GM19452 (cell line): ENCODE measurements at regions not wholly inside any gene's neighbourhood (a gene's known extent, or its start where the extent isn't known, plus 50 kb on each side); places are given as distances from the start of the nearest gene placed in this dataset.
"Not testable (repeated sequence)": the region's sequence is repeated elsewhere in the genome, so short reads cannot be mapped to it uniquely, and the experiment has no call there.

Experiments used
- ATAC-seq: cut with Tn5 transposase; IDR thresholded peaks from one replicate; pipeline ENCODE4 v1.9.1; 2021; ENCODE audit not compliant: unreplicated experiment

DNA sequence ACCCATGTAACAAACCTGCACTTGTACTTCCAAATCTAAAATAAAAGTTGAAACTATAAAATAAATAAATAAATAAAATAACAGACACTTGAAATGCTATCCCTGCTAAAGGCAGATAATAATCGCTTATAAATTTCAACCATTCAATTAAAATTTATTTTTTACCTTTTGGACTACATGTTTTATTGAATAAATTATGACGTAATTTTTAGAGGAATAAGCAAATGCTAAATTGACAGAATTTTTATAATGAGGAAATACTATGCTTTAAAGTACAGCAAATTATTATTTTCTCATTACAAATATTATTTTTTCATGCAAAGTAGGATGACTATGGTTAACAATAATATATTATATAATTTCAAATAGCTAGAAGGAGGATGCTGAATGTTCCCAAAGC is 658.6 kb upstream of the LMO3 start:
- ATAC-seq: no peak

DNA sequence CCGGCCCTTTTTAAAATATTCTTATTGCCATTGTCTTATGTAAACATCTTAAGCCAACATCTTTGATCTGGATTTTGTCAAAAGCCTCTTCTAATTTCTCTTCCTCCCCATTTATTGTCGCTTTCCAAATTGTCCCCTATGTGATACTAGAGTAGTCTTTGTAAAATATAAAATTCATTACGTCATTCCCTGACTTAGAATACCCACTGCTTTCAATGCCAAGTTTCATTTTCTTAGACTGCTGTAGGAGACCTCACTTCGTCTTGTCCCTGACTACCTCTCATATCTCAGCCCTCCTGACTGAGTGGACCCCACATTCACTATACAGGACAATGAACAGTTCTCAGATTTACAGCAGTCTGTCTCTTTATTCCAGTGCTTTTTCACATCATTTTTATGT is 633.9 kb upstream of the LMO3 start:
- no peak for ATAC-seq

DNA sequence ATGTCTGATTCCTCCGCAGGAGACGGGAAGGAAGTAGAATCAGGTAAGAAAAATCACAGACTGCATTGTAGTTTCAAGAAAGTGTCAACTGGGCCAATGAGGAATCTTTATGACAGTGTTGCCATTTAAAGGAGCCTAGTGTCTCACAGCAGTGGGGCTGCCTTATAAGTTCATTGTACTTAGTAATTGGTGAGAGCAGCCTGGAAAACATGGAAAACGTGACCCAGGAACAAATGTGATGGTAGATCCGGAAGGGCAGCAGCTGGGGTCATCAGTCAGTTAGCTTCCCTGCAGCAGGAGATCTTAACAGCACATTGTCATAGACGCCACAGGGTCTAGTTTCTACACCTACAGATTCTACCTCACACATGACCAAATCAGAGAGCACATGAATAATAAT is 630.0 kb upstream of the LMO3 start:
- ATAC-seq: no peak

DNA sequence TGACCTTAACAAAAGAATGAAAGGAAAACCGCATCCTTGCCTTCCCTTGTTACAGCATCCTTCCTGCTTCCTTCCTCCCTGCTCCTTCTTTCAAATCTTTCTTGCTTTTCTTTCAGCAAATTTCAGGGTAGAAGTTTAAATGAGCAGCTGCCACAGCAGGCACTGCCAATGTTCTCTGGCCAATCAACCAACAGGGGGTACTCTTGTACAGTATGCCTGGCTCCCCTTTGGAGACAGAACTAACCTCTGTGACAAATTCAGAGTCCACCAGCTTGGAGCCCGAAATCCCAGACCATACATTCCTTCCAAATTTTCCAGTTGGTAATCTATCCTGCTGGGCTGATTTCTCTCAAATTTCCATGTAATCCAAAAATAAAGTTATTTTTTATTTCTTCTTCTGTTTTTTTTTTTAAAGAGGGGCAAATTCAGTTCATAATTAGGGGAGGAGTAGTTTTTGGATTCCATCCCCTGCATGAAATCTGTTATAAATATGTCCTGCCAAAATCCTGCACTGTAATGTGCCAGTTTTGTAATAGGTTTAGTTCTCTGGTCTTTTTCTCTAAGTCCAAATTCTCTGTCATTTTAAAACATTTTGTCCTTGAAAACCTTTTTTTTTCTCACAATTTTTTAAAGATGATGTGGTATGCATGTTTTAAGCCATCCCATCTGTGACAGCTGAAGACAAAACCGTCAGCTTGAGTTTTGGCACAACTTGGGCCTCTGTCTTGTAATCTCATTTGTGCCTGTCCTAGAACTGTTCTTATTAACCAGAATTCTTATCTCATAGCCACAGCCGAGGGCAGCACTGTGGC is 610.0 kb upstream of the LMO3 start:
- no peak for ATAC-seq

DNA sequence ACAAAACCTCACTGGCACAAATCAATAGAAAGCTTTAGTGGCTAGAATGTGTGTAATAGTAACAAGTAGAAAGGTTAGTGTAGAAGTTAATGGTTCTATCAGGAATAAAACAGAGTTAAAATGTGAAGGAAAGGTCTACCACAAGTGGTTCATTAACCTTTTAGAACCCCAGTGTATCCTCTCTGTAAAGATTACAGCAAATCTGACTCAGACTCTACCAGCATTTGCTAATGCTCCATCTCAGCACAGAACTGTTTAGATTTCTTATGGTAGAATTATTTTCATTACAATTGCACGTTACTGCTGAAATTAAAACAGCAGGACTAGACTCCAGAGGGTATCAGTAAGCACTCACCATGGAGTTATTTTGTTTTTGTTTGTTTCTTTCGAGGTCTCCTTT is 609.0 kb upstream of the LMO3 start:
- ATAC-seq: no peak

DNA sequence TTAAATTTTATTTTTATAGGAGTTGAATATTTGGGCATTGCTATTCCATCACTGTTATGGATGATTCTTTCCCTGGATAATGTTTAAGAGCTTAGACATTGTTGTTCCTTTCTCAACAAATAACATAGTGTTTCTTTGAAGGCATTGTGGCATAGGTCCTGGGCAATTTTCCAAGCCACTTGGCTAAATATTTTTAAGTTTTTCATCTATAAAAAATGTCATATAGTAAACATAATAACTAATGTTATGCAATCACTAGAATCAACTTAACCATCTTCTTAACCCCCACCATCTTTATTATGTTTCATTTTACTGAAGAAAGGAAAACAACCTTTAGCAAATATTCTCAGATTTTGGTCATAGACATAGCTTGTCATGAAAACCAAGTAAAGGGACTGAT is 600.6 kb upstream of the LMO3 start:
- no peak for ATAC-seq

DNA sequence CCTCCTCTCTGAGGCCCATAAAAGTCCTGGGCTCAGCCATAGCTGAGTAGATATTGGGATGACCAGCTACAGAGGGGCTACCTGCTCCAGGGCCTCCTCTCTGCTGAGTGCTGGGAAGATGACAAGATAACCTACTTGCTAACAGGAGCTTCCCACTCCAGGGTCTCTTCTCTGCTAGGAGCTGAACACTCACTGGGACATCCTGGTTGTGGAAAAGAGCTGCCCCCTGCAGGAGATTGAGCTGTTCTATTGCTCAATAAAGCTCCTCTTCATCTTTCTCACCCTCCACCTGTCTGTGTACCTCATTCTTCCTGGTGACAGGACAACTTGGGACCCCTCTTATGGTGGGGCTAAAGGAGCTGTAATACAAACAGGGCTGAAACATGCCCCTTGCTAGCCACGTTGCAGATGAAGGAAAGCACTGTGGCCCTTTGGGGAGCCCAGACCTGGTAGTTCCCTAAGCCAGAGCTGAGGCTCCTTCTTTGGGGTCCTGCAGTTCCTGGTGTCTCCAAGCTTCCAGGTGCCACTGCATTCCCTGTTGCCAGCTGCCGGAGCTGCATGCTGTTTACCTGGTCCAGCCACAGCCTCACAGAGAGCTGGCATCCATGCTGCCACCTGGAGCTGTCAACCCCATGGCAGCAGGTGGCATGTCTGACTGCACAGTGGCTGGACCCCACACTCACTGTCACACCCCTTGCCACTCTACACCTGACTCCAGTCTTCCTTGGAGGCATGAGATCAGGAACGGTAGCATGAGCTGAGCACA is 598.5 kb upstream of the LMO3 start:
- no peak for ATAC-seq

DNA sequence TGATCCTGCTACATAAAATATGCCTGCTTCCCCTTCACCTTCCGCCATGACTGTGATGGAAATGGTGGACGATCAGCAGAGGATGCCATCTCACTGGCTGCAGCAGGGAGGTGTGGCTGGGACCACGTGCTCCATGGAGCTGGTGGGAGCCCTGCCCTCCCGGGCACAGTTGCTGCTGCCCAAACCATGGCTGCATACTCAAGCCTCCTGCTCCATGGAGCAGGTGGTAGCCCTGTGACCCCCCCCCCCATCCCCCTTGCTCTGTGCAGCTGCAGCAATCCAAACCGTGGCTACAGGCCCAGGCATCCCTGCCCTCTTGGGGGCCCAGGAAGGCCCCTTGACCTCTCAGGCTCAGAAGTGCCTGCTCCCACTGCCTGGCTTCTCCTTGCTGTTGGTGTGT is 597.5 kb upstream of the LMO3 start:
- no peak for ATAC-seq

DNA sequence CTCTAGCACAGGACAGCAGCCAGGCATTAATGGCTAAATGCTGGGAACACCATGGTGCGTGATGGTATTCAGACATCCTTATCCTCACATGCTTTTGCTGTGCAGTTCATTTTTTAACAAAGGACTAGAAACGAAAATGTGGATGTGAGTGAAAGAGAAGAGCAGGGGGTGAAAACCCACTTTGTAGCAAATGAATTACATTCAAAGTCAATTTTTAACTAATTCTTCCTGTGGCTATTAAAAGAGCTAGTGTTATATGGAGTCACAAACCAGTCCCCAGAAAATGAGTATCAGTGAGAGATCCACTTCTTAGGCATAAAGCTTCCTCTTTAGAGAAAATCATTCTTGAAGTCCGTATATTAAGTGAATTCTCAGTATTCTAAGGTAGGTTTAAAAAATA is 592.0 kb upstream of the LMO3 start:
- no peak for ATAC-seq

DNA sequence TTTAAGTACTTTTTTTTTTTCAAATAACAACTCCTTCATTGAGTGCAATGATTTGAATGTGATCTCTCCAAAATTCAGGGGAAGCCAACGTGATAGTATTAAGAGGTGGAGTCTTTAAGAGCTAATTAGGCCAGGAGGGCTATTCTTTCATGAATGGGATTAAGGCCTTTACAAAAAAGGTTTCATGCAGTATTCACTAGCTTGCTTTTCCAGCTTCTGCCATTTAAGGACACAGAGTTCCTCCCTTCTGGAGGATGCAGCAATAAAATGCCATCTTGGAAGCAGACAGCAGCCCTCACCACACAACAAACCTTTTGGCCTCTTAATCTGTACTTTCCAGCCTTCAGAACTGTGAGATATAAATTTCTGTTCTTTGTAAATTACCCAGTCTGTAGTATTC is 586.8 kb upstream of the LMO3 start:
- no peak for ATAC-seq

DNA sequence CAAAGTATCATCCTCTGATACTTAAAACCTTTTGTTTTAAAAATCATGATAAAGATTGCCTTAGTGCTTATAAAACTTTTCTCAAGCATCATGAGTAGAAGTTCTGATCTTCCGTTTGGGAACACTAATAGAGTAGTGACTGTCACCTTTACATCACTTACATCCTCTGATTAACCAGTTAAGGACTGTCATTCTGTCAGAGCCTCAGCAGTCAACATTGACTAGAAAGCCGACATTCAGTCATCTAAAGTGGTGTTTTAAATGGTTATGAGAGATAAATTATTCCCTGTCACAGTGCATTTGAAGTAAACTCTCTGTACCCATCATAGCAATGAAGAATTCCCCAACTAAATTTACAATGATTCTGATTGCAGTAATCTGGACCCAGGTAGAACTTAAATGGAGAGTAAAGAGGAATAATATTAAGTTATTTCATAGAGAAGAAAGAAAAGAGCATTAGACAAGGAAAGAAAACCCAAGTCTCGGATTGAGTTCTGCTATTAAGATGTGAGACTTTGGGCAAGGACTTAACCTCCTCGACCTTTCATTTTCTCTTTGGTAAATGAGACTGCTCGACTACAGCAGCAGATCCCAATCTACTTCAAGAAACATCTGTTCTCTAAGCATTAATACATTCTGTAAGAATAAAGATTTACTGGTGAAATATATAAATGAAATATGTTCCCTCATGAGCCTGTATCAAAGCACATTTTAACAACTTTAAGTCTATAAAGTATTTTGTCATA is 563.9 kb upstream of the LMO3 start:
- no peak for ATAC-seq

DNA sequence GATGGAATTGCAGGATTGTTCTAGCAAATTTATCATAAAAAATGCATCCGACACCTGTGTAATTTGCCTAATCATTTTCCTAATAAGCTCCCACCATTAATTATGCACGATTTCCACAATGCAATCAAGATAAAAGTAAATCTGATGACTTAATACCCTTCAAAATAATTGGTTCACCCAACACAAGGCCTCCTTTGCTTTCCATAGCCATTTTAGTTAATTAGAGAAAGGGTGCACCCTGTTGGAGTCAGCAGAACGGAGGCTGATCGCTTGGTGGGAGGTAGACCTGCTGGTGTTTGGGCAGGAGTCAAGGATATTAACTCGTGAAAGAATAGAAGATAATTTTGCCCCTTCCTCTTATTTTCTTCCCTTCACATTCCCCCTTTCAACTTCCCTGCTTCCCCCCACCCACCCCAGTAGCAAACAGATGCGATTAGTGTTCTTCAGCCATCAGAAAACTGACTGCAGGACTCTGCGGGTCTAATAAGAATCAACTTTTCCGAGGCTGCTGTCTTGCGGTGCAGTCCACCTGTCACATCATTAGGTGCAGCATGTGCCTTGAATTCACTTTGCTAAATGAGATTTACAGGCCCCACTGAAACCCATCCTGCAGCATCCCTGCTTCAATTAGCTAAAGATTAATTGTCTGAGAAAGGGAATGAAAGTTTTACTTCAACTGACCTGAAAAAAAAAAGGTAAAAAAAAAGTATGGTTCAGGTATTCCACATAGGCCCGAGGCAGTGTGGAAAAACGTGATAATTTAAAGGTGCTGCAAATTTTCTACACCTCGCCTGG is 553.7 kb upstream of the LMO3 start:
- no peak for ATAC-seq

DNA sequence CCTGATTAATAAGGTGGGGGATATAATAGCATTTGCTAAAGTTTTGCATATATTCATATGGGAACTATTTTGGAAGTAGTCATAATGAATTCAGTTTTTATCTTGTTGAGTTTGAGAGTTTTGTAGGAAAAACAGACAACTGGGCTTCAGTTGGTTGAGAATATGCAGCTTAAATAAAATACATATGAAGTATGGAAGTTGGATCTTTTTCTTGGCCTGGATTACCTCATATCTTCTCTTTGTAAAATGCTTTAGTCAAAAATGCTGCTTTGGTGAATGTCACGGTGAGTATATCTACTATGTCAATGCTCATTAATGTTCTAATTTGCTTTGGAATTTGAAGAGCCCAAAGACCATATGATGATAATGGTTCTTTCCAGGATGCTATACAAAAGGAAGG is 552.2 kb upstream of the LMO3 start:
- no peak for ATAC-seq

DNA sequence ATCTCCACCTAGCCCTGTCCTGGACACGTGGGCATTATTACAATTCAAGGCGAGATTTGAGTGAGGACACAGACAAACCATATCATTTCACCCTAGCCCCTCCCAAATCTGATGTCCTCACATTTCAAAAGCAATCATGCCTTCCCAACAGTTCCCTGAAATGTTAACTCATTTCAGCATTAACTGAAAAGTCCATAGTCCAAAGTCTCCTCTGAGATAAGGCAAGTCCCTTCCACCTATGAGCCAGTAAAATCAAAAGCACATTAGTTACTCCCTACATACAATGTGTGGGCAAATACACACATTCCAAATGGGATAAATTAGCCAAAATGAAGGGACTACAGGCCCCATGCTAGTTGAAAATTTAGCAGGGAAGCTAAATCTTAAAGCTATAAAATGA is 546.0 kb upstream of the LMO3 start:
- ATAC-seq: no peak

DNA sequence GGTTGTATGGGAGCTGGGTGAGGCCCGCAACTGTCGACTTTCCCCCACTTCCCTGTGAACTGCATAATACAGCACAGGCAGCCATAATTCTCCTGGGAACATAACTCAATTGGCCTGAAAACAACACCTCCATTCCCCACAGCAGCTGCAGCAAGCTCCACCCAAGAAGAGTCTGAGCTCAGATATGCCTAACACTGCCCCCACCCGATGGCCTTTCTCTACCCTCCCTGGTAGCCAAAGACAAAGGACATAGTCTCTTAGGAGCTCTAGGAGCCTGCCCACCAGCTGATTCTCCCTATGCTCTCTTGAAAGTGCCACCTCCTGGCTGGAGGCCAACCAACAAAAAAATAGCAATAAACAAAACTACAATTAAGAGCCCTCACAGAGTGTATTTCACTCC is 542.7 kb upstream of the LMO3 start:
- ATAC-seq: no peak

DNA sequence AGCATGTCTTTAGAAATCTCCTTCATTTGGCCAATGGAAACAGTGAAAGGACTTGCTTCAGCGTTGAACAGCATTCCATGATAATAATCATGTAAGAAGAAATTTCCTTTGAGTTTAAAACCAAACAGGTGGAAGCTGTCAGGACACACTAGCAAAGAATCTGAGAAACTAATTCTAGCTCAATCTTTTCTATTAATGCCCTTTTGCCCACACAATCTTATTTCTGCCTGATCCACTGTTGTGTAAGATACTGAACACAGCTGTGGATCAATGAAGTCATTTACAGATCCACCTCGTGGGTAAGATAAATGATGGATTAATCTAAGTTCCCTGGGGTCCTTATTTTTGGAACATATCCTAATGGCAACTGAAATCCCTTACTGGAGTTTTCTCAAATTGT is 536.9 kb upstream of the LMO3 start:
- no peak for ATAC-seq

DNA sequence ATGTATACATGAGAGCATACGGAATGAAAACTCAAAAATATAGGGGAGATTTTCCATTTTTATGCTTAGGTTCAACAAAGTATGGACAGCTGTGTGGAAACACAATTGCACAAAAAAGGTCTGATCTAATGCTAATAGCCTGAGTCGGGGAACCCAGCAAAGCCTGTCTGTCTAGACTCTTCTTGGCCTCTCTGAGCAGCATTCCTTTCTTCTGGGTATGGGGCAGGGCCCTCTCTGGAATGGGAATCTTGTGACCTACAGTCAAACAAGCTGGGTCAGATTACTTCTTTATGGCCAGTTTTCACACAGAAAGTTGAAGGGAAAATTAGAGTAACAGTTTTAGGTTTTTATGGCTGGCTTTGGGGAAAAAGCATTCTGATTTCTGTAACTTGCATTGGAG is 534.0 kb upstream of the LMO3 start:
- ATAC-seq: no peak

DNA sequence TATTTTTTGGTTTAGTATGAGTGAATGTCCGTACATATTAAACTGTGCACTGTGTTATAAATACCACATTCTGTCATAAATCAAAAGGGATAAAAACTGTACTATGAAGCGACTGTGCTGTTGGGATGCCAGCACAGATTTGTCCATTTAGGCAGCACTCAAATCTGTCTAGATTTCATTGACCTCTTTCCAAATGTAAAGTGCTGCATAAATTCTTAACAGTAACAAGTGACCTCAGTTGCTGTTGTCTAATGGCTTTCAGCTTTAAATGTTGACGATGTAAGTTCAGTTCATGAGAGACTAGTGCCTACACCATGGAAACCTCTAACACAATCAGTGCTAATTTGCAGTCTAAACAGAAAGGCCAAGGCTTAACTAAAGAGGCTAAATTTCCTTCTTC is 531.4 kb upstream of the LMO3 start:
- no peak for ATAC-seq

DNA sequence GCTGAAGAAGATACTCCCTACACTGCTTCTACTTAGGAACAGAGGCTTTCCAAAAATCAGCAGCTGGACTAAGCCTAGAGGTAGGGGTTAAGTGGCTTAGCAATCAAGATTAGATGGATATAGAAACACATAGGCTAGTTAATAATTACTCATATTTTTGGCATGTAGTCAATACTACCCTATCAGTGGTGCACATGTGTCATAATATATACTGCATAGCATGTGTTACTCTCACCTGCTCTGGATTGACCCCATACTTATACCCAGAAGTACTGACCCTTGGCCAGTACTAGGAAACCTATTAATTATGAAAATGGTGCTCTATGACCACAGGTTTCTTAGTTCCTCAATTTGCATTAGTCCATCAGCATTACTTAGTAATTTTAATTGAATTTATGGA is 528.4 kb upstream of the LMO3 start:
- ATAC-seq: no peak

DNA sequence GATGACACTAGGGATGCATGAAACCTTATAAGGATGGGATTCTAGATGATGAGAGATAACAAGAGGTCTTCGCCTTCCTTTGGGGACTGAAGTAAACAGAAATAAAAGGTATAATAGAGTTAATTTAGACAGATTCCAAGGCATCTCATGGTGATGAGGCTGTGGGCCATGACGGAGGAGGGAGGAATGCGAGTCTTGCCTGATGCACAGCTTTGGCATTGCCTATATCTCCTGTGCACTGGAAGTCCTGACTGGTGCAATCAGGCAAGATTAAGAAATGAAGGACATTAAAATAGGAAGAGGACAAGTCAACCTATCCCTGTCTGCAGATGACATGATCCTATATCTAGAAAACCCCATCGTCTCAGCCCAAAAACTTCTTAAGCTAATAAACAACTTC is 526.4 kb upstream of the LMO3 start:
- no peak for ATAC-seq

DNA sequence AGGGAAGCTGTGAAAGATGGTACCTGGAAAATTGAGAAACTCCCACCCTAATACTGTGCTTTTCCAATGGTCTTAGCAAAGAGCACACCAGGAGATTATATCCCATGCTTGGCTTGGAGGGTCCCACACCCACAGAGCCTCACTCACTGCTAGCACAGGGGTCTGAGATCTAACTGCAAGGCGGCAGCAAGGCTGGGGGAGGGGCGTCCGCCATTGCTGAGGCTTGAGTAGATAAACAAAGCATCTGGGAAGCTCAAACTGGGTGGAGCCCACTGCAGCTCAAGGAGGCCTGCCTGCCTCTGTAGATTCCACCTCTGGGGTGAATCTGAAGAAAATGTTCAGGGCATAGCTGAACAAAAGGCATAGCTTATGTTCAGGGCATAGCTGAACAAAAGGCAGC is 510.6 kb upstream of the LMO3 start:
- not testable (repeated sequence) for ATAC-seq
